MCF 10A (cell line): ENCODE measurements at regions not wholly inside any gene's neighbourhood (a gene's known extent, or its start where the extent isn't known, plus 50 kb on each side); places are given as distances from the start of the nearest gene placed in this dataset.

Experiments used
- BruUV-seq: library from RNA; stranded (reverse); fragments of 400-500 nt; replicated peaks from 2 replicates; lab custom pipeline; 2021; lab: Mats Ljungman, UMichigan
- CTCF ChIA-PET: fragments of 300-600 bp; sonication (Branson Sonifier 250); formaldehyde crosslinking; extraction: SDS; loops from one replicate; lab custom pipeline; 2021; ENCODE audit warnings: antibody characterized with exemption, inconsistent platforms; lab: Yijun Ruan, JAX
- POLR2A ChIA-PET: fragments of 300-600, 350-650 bp; sonication (Branson Sonifier 250); formaldehyde crosslinking; extraction: SDS; loops from one replicate; lab custom pipeline; 2020; ENCODE audit warnings: antibody characterized with exemption, inconsistent platforms; lab: Yijun Ruan, JAX
- DNase-seq: peaks from one replicate; pipeline ENCODE4 v3.0.0-alpha.2; 2018; ENCODE audit not compliant: unreplicated experiment
- H3K27ac Mint-ChIP-seq: one replicate; pipeline ENCODE4 v1.8.0; 2022; ENCODE audit warnings: mild to moderate bottlenecking, low read depth, mixed read lengths; ENCODE audit not compliant: unreplicated experiment
- H3K27me3 Mint-ChIP-seq: one replicate; pipeline ENCODE4 v1.8.0; 2022; ENCODE audit warnings: mixed read lengths; ENCODE audit not compliant: insufficient read depth, unreplicated experiment
- H3K36me3 Mint-ChIP-seq: one replicate; pipeline ENCODE4 v1.8.0; 2022; ENCODE audit warnings: mild to moderate bottlenecking, moderate library complexity, mixed read lengths; ENCODE audit not compliant: insufficient read depth, unreplicated experiment
- H3K4me1 Mint-ChIP-seq: one replicate; pipeline ENCODE4 v1.8.0; 2022; ENCODE audit warnings: mixed read lengths; ENCODE audit not compliant: insufficient read depth, unreplicated experiment
- H3K4me3 Mint-ChIP-seq: one replicate; pipeline ENCODE4 v1.8.0; 2022; ENCODE audit warnings: mild to moderate bottlenecking, moderate library complexity, mixed read lengths; ENCODE audit not compliant: unreplicated experiment
- H3K9me3 Mint-ChIP-seq: one replicate; pipeline ENCODE4 v1.8.0; 2022; ENCODE audit warnings: mixed read lengths; ENCODE audit not compliant: unreplicated experiment
- CTCF ChIP-seq: fragments of 200-600 bp; IDR thresholded peaks from one replicate; pipeline ENCODE4 v1.8.0; 2022; ENCODE audit warnings: antibody characterized with exemption, mild to moderate bottlenecking; ENCODE audit not compliant: unreplicated experiment
- intact Hi-C: fragments of 100-400 bp; cut with micrococcal nuclease; formaldehyde crosslinking; loops from 2 replicates; pipeline ENCODE4 v1.14.1; 2022

- H3K27ac Mint-ChIP-seq, result no peak overlapping the region
- intact Hi-C loops, result no loop called here
- H3K27me3 Mint-ChIP-seq, result no peaks in the 10 kb centered on the region
- no peaks in the 10 kb centered on the region for H3K4me1 Mint-ChIP-seq
- no peak overlapping the region for H3K4me3 Mint-ChIP-seq
- BruUV-seq, result no TSS peak
- no peak for DNase-seq
- no peak for TF ChIP-seq CTCF
- CTCF ChIA-PET, result no interaction called here
- peaks cover 8% of the 10 kb centered on the region for H3K9me3 Mint-ChIP-seq
- no peaks in the 10 kb centered on the region for H3K36me3 Mint-ChIP-seq
- POLR2A ChIA-PET, result interaction anchor here (0.7 kb wide), 1 partner anchor 1809 kb away, joined by 3 read pairs; no protein-coding TSS in a partner anchor
Measured at GRCh38 chr7:125222596-125222995, 293.0 kb upstream of the POT1 start.

- no peak for TF ChIP-seq CTCF
- Mint-ChIP-seq H3K4me3 (no peak overlapping the region), H3K9me3 (peaks cover 9% of the 10 kb centered on the region), H3K27ac (no peak overlapping the region), H3K4me1 (no peaks in the 10 kb centered on the region), H3K36me3 (no peaks in the 10 kb centered on the region), H3K27me3 (no peaks in the 10 kb centered on the region)
- ChIA-PET POLR2A (no interaction called here), CTCF (no interaction called here)
- no peak for DNase-seq
- intact Hi-C loops, result no loop called here
- BruUV-seq, result no TSS peak
Measured at GRCh38 chr7:125218076-125218475, 288.5 kb upstream of the POT1 start.

GRCh38 chr7:125201002-125201401 lies 271.4 kb upstream of the POT1 start:
- DNase-seq, result no peak
- no peaks in the 10 kb centered on the region for H3K9me3 Mint-ChIP-seq
- no peaks in the 10 kb centered on the region for H3K4me1 Mint-ChIP-seq
- H3K36me3 Mint-ChIP-seq, result no peaks in the 10 kb centered on the region
- TF ChIP-seq CTCF, result no peak
- BruUV-seq, result no TSS peak
- no peak overlapping the region for H3K27ac Mint-ChIP-seq
- no peaks in the 10 kb centered on the region for H3K27me3 Mint-ChIP-seq
- POLR2A ChIA-PET, result no interaction called here
- H3K4me3 Mint-ChIP-seq, result no peak overlapping the region
- intact Hi-C loops, result no loop called here
- CTCF ChIA-PET, result no interaction called here

GRCh38 chr7:125197731-125198393 lies 268.2 kb upstream of the POT1 start:
- POLR2A ChIA-PET, result no interaction called here
- no peak for TF ChIP-seq CTCF
- peaks cover 3% of the 10 kb centered on the region for H3K9me3 Mint-ChIP-seq
- intact Hi-C loops, result loop anchor here (2.0 kb wide), 1 partner anchor 55 kb away; no protein-coding TSS in a partner anchor
- no peak for DNase-seq
- BruUV-seq, result no TSS peak
- H3K4me1 Mint-ChIP-seq, result peaks cover 5% of the 10 kb centered on the region
- H3K36me3 Mint-ChIP-seq, result no peaks in the 10 kb centered on the region
- H3K4me3 Mint-ChIP-seq, result no peak overlapping the region
- CTCF ChIA-PET, result no interaction called here
- H3K27me3 Mint-ChIP-seq, result no peaks in the 10 kb centered on the region
- no peak overlapping the region for H3K27ac Mint-ChIP-seq
